NCI-H1694 (cell line): ENCODE measurements at regions not wholly inside any gene's neighbourhood (a gene's known extent, or its start where the extent isn't known, plus 50 kb on each side); places are given as distances from the start of the nearest gene placed in this dataset.

ENCODE experiments used
- DNase-seq: peaks from one replicate; lab custom pipeline; 2025; lab: John Stamatoyannopoulos, UW

DNA sequence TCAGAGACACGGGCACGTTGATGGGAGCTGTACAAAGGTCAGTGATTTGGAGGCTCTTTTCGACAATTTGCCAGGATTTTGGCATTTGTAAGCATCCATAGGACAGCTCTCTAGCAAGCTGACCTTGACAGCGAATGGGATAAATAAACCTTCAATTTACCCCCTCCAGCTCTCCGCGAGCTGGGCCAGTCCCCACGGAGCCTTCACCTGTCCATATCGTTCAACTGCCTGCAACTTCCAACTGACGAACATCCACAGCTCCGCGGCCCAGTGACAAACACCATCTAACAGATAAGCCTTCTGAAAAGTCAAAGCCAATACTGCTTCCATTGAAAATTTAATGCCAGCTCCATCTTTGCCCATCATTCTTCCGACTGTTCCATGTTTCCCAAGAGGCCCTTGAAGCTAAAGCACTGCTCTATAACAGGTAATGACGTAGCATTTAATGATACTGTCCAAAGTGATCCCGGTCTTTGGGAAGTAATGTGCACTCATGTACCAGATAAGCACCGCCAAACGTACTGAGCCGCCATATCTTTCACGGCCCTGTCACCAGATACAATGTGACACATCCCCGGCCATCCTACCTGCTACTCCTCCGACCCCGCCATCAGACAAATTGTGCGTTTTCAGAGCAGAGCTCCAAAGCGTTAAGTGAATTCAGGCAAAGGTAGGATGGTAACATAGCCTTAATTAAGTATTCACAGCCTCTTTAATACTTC lies 365.3 kb upstream of the ZNF507 start:
- DNase-seq, result no peak

DNA sequence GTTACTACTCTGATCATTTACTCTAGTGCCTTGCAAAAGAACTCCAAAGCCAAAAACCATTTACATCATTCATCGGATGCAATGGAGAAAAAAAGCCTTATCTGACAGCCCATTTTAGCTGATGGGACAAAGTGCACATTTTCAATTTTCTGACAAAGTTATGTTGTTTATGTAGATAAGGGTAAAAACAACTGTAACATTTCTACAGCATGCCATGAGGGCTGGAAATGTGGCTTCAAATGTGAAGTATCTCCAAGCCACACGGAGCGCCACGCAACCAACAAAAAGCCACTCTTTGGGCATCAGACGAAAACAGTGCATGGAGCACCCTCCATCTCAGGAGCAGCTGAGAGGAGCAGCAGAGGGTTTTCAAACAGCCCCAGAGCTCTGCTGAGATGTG lies 364.6 kb upstream of the ZNF507 start:
- no peak for DNase-seq

DNA sequence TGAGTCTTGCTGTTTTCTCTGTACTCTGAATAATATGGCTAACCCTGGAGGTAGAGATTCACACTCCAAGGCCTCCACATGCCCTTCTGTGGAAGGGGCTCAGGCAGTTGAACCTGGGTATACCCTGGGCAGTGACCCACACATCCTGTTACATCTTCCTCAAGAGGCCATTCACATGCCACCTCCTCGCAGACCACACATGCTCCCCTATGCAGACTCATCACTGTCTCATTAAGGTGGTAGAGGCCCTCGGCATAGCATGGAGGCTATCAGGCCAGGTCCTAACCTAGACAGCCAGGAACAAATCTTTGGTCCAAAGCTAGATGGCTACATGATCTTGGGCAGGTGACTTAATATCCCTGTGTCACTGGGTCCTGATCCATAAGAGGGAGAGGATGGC lies 363.9 kb upstream of the ZNF507 start:
- DNase-seq, result no peak

DNA sequence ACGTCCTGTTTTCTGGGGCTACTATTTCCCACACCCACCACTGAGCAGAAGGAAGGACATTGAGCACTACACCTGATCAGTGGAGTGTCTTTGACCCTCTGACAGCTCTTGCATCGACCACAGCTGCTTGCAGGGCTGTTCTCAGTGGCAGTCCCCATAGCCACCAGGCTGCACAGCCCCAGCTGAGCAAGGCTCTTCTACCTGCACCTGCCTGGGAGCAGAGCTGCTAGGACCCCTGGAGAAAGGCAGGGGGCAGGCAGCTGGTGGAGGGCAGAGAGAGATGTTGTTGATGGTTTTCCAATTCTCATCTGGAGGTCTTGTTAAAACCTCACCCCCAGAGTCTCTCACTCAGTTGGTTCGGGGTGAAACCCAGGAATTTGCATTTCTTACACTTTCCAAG lies 361.8 kb upstream of the ZNF507 start:
- DNase-seq, result no peak

DNA sequence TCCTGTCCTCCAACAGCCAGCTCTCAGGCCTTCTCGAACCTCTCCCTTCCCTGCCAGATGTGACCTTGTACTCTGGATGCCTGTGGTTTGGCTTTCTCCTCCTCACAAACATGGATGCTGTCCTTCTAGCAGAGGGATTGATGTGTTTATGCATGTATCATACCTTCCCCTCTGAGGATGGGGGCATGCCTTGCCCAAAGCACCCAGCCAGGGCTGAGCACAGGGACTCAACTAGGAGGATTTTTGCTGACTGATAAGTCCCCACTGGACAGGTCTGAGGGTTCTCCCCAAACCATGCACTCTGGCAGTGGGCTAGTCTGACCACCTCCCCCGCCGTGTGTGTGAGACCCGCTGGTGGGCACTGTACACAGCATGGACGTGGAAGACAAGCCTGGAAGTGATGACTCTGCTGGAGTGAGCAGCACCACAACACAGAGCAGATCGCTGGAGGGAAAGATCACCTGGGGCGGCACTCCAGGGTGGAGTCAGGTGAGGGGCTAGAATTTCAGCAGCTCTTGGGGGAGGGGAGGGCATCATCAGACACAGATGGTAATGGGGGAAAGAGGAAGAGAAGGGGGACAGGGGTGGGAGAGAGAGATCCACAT lies 360.3 kb upstream of the ZNF507 start:
- no peak for DNase-seq

DNA sequence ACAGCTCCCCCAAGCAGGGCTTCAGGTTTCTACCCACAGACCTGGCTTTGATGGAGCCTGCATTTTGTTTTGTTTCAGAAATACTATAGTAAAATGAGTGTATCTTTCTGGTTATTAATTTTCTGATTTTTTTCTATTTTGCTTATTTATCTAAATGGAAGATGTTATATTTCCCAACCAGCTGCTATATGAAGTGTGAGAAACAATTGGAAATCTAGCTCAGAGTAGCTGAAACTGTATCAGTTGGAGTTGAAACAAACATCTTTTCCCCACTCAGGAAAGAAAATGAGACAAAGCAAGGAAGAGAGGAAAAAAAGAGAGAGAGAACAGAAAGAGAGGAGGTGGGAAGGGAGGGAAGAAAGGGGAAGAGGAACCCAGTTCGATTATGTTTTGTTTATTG lies 358.5 kb upstream of the ZNF507 start:
- DNase-seq, result no peak

DNA sequence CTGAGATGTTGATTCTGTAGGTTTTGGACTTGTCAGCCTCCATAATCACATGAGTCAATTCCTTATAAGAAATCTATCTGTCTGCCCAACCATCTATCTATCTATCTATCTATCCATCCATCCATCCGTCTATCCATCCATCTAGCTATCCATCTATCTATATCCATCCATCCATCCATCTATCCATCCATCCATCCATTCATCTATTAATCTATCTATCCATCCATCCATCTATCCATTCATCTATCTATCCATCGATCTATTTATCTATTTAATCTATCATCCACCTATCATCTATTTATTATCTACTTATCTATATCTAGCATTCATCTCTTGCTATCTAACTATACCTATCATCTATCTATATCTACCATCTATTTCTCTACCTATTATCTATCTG lies 357.2 kb upstream of the ZNF507 start:
- DNase-seq, result no peak

DNA sequence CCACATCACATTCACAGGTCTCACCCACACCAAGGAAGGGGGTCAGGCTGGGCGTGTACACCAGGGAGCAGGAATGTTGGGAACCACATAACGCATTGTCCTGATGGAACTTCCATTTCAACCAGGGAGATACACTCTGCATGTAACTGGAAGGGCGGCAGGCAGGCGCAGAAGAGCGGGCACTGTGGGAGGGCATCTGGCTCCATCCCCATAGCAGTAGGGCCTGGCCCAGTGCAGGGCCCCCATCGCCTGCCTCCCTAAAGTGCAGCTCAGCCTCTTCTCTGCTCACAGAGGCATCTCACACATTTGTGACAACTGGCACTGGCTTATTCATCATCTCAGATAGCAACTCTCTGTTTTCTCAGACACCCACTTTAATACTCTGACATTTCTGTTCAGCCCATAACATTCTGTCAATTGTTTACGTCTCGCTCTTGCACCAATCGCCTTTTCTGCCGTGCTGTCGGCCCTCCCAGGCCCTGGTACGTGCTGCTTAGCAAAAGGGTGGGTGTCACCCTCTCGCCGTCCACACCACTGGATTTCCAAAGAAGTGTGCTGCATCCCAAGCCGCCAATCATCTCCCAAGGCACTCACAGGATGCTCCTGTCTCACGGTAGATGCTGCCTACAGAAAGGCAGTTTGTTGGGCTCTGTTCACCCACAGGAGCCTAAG lies 353.3 kb upstream of the ZNF507 start:
- no peak for DNase-seq

DNA sequence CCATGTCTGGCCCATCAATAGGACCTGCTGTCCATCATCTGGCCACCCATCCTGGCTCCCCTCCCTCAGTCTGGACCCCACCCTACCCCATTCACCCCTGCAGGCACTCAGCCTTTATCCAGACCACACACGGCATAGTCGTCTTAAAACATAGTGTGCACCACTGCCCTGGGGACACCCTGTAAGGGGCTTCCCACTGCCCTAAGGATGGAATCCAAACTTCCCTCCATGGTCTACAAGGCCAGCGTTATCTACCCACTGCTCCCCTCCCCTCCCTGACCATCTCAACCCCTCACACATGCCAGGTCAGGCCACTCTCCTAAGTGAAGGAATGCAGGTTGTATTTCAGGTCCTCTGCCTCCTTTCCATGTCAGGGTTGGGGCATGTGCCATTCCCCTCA lies 352.7 kb upstream of the ZNF507 start:
- DNase-seq, result no peak

DNA sequence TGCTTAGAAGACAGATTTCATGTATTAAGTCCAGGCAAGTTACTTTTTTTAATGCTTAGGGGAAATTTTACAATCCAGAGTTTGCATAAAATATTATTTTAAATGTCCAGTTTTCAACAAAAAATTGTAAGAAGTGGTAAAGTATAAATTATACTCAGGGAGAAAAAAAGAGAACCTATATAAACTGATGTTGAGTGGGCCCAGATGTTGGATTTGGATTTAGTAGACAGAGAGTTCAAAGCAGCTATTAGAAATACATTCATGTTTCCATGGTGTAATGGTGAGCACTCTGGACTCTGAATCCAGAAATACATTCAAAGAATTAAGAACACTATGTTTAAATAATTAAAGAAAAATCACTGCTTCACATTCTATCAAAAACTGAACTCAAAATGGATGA lies 349.9 kb upstream of the ZNF507 start:
- no peak for DNase-seq

DNA sequence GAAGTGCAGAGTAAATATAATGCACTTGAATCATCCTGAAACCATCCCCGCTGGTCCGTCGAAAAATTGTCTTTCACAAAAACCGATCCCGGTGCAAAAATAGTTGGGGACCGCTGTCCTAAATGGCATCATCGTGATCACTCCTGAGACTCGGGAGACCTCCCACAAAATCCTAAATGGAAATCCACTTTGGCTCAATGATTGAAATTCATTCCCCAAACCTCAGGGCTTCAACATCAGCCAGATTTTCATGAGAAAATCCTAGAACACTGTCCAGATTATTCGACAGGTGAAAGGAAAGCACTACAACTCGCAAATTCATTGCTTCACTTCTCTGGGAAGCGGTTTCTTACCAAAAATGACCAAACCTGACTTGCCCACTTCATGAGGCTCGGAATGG lies 335.3 kb upstream of the ZNF507 start:
- no peak for DNase-seq

DNA sequence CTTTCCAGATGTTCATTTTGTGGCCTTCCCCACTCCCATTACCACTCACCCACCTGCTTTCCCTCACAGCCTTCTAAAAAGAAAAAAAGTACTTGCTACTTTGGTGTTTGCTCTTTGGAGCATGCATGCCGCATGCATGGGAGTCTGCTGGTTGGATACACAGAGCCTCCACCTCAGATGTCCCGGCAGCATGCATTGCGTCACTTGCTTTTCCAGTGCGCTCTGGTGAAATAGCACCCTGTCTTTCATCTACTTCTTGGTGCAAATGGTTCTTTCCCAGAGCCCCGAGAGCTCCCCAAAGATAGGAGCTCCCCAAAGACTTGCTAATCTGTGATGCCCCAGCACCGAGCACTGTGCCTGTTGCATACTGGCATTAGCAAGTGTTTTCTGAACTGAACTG lies 333.2 kb upstream of the ZNF507 start:
- DNase-seq, result no peak

DNA sequence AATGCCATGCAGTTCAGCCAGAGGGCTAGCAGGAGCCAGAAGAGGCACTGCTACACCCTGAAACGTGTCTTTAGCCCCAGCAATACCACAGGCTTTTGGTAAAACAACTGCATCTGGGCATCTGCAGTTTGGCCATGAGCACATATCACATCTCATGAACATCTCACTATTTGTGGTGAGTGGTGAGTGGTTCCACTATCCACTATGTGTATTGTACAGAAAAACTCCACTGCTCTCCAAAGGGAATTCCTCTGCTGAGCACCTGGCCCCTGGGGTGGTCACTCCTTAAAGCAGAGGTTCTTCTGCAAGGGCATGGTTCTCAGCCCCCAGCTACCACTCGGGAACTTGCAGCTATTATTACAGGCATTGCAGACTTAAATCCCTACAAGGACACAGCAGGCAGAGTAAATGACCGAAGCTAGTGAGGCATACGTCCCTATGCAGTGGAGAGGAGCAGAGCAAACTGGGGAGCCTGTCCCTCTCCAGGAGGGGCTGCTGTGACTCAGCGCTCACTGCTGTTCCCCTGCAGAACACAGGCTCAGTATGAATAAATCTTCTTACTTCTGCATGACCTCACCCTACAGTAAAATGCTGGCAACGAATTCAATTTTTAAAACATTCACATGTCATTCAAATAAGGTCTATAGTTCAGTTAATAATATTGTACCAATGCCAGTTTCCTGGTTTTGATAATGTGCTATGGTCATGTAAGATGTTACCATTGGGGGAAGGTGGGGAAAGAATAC lies 332.4 kb upstream of the ZNF507 start:
- DNase-seq, result no peak

DNA sequence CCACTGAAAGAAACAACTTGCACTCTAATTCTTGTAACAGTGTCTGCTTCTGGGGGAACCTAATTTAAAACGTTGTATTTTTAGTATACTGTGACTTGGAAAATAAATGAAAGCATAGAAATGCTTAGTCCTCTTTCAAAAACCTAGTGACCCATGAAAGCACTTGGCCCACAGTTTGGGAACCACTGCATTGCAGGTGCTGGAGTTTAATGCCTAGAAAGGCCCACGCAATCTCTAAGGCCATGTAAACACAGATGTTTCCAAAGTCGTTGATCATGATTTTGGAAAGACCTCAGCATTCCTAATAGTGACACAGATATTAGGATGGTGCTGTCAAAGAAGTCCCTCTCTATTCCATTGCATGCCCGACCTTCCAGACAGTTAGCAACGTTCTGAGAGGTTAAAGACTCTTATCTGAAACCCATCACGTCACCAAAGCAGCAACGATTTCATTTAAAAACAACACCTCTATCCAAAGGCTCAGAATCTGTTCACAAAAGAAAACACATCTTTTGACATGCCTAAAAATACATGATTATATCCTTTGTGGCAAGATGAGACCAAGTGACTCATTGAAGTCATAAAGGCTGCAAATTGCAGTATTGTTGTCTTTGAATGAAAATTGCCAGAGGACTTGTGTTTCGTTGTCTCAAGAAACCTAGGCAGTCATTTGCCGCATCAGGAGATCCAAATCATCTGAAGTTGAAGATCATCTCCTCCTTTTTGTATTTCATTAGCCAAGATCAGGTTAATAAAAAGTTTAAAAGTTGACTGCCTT lies 328.0 kb upstream of the ZNF507 start:
- DNase-seq, result no peak

DNA sequence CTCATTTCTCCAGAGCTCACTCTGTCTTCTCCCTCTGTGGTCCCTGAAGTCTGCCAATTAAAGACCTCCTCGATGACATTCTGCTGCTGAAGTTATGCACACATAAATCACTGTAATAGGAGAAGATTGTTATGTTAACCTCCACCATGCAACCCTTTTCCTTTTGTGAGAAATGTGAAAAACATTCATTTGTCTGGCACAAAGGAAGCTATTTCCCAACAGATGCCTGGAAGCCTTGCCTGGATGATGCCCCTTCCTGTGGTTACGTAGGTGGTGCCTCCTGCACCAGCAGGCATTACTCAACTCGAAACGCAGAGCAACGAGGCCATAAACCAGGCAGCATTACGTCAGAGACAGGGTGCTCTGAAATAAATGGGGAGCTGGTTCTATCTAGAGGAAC lies 327.4 kb upstream of the ZNF507 start:
- no peak for DNase-seq

DNA sequence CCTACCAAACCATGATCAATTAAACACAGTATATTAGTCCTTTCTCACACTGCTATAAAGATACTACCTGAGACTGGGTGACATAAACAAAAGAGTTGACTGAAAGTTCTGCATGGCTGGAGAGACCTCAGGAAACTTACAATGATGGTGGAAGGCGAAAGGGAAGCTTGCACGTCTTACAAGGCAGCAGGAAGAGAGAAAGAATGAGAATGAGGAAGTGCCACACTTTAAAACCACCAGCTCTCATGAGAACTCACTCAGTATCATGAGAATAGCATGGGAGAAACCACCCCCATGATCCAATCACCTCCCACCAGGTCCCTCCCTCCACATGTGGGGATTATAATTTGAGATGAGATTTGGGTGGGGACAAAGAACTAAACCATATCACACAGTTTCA lies 324.9 kb upstream of the ZNF507 start:
- no peak for DNase-seq

DNA sequence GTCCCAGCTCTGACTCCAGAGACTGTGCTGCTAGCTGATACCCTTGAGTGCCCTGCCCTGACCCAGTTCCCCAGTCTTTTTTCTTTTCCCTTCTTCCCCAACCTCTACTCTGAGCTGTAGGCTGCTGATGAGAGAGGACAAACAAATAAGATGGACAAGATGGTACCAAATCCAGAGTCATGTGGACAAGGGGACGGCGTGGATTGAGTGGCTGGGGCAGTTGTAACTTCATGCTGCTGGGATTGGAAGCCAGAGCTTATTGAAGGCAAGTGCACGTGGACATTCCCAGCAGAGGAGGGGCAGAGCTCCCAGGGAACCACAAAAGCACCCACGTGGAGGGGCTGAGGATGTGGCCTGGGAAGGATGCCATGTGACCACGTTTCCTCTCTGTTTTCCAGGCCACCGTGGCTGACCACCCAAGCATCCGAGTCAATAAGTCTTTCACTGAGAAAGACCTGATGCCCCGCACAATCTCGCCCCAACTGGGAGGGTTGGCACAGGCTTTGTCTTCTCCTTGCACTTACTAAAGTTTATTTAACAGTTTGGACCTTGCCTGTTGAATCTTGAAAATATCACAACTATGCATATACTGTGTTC lies 323.3 kb upstream of the ZNF507 start:
- DNase-seq, result no peak

DNA sequence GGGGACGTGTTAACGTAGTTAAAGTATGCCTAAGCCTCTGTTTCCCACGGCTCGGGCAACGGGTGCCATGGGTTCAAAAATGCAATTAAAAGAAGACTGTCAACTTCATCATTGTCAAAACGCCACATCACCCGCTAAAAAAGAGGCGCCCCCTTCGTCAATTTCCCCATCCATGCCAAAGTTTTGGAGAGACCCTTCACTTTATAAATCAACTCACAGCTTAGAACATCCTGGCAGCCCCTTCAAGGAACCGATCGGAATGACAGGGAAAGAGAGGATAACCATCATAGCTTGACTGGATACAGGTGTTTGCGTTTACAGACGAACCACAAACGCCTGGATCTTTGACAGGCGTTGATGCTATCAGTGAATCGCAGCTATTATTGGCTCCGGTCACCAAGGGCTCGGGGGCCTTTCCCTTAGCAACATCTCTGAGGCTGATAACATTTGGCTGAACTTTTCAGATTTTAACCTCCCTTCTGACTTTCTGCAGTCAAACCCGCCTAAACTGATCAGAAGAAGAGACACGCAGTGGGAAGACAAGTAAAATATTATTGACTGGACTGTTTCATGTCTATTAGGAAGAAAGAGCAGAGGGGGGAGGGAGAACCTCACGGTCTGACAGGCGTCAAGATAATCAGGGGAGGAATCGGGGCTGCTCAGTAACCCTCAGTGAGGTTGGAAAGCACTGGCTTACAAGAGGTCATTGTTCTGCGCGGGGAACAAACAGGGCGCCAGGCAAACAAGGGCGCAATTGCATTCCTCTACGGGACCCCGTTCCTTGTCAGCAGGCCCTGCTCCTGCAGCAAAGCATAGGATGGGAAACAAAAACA lies 322.5 kb upstream of the ZNF507 start:
- no peak for DNase-seq

DNA sequence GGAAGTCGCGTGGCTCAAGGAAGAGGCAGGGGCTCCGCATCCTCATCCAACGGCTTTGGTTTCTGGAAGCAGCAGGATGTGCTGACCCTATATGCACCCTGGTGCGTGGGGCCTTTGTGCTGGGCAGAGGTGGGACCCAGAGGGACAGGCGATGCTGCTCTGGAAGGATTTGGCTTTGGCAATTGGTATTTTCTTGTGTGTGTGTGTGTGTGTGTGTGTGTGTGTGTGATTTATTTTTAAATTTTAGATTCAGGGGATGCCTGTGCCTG lies 321.9 kb upstream of the ZNF507 start:
- no peak for DNase-seq

DNA sequence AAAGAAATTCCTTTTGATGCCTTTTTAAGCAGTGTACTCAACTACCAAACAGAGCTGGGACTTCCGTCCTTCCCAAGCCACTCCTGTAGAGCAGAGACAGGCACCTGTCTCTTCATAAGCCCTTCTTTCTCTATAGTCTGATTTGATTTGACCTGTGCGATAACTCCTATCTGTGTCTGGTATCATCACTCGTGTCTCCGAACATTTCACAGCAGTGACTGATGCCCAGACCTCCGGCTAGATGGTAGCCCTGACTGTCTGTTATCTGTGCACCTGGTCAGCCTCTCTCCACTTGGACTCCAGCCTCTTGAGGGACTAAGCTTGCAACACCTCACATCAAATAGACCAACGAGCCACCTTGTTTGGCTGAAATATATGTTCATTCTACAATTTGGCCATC lies 316.2 kb upstream of the ZNF507 start:
- DNase-seq, result no peak

DNA sequence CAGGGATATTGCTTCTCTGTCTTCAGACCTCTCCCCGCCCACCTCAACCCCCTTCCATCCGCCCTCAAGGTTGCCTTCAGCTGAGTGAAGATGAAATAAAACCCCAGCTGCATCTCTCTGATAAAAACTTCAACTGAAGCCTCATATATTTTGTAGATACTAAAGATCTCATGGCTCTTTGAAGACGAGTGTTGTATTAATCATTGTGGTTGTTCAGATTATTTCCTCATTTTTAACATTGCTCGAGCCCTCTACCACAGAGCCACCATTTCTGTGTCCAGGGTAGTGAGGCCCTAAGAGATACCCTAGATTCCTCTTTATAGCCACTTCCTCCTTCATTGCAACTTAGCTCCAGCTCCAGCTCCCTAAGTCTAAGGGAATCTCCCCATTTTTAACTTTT lies 312.8 kb upstream of the ZNF507 start:
- DNase-seq, result no peak
